ENCODE measurements at regions not wholly inside any gene's neighbourhood (a gene's known extent, or its start where the extent isn't known, plus 50 kb on each side); places are given as distances from the start of the nearest gene placed in this dataset.

DNA sequence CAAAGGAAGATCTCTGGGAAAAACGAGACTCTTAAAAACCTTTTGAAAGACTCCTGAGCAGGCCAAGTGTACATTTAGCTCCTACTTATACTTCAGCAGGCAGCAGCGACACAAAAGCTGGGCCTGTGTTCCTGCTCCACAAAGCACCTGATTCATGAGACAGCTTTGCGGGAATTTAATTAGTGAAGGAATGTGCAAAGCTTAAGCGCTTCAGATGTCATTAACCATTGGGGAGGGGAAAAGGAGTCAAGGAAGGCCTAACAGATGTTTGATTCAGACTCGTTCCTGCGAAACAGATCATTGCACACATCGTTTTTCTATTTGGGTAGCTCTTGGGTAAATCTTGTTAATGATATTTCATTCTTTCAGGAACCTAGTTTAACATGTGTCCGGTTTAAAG, 125.9 kb downstream of the MAIP1 start:
- no peak overlapping the region for H3K27ac ChIP-seq
- POLR2A ChIA-PET (ENCODE audit: low non-redundant PET) = no interaction called here
- TF ChIP-seq, protein P1, sequence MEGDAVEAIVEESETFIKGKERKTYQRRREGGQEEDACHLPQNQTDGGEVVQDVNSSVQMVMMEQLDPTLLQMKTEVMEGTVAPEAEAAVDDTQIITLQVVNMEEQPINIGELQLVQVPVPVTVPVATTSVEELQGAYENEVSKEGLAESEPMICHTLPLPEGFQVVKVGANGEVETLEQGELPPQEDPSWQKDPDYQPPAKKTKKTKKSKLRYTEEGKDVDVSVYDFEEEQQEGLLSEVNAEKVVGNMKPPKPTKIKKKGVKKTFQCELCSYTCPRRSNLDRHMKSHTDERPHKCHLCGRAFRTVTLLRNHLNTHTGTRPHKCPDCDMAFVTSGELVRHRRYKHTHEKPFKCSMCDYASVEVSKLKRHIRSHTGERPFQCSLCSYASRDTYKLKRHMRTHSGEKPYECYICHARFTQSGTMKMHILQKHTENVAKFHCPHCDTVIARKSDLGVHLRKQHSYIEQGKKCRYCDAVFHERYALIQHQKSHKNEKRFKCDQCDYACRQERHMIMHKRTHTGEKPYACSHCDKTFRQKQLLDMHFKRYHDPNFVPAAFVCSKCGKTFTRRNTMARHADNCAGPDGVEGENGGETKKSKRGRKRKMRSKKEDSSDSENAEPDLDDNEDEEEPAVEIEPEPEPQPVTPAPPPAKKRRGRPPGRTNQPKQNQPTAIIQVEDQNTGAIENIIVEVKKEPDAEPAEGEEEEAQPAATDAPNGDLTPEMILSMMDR (conservative IDR thresholded peaks at IDR 0.05; ENCODE audit: low read depth) = no peak
- DNase-seq (ENCODE audit: low spot score) = no peak
- CTCF ChIA-PET = no interaction called here

DNA sequence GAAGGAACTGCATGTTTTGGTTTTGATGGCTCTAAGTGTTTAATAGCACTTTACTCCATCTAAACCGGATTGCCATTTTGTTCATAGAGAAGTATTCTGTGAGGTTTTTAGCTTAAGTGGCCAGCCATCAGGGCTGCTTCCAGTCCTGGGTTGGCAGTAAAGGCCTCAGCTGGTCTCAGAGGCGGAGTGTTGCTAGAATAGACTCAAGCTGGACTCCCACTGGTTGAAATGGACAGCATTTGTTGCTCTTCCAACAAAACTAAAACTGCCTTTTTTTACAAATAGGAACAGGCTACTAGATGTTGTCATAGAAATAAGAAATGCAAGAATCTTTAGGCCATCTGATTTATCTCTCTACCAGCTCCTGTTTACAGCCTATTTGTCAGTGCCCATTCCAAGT, 126.4 kb downstream of the MAIP1 start:
- ChIA-PET CTCF (no interaction called here), POLR2A (ENCODE audit: low non-redundant PET) (no interaction called here)
- DNase-seq (ENCODE audit: low spot score) = no peak
- no peak overlapping the region for H3K27ac ChIP-seq
- TF ChIP-seq, protein P1 (conservative IDR thresholded peaks at IDR 0.05; ENCODE audit: low read depth) = no peak

DNA sequence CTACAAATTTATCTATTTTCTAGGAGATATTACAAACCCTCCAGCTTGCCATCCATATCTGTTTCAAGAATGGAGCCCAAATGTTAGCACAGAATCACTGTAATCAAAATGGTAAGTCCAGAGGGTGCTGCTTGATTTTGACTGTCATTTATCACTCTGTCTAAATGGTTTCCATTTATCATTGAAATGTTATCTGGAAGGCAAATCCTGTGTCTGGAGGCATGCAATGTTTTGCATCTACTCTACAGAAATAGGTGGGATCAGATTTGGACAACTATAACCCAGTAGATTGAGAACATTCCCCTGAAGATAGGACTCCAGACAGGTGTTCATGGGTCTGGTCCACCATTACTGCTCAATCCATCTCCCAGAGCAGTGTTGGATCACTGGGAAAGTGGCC, 128.7 kb downstream of the MAIP1 start:
- TF ChIP-seq, protein P1 (conservative IDR thresholded peaks at IDR 0.05; ENCODE audit: low read depth) = no peak
- CTCF ChIA-PET = no interaction called here
- H3K27ac ChIP-seq = no peak overlapping the region
- no peak for DNase-seq (ENCODE audit: low spot score)
- POLR2A ChIA-PET (ENCODE audit: low non-redundant PET) = no interaction called here

DNA sequence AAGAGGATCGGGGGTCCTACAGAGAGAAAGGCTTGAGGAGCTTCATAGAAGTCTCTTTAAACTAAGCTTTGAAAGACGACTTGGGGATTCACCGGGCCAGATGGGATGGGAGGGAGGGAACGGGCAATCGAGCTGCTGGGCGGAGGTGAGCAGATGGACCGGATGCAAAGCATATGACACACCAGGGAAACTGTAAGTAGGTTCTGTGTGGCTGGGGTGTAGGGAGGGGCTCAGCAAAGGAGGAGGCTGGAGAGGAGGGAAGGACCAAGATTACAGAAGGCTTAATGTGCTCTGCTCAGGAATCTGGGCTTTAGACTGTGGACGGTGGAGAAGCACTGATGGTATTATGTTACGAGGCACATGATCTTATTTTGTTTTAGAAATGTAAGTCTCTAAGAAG, 131.5 kb downstream of the MAIP1 start:
- CTCF ChIA-PET = no interaction called here
- POLR2A ChIA-PET (ENCODE audit: low non-redundant PET) = no interaction called here
- no peak for DNase-seq (ENCODE audit: low spot score)
- TF ChIP-seq, protein P1 (conservative IDR thresholded peaks at IDR 0.05; ENCODE audit: low read depth) = no peak
- no peak overlapping the region for H3K27ac ChIP-seq

DNA sequence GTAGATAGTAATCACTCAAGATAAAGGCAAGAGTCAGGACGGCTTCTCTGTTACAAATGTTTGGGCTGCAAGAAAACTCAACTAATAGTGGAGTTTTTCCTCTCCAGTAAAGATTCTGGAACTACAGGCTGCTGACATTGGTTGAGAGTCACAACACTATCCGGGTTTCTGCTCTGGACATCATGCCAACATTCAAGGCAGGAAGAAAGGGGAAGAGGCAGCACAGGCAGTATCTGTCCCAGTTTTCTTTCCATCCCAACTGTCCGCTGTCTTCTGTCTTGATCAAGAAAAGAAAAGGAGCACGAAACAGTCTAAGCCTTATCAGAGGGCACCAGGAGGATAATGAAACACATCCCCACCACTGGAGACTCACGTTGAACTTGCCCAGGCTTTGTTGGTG, 132.1 kb downstream of the MAIP1 start:
- ChIA-PET CTCF (no interaction called here), POLR2A (ENCODE audit: low non-redundant PET) (no interaction called here)
- TF ChIP-seq, protein P1 (conservative IDR thresholded peaks at IDR 0.05; ENCODE audit: low read depth) = no peak
- no peak for DNase-seq (ENCODE audit: low spot score)
- no peak overlapping the region for H3K27ac ChIP-seq

DNA sequence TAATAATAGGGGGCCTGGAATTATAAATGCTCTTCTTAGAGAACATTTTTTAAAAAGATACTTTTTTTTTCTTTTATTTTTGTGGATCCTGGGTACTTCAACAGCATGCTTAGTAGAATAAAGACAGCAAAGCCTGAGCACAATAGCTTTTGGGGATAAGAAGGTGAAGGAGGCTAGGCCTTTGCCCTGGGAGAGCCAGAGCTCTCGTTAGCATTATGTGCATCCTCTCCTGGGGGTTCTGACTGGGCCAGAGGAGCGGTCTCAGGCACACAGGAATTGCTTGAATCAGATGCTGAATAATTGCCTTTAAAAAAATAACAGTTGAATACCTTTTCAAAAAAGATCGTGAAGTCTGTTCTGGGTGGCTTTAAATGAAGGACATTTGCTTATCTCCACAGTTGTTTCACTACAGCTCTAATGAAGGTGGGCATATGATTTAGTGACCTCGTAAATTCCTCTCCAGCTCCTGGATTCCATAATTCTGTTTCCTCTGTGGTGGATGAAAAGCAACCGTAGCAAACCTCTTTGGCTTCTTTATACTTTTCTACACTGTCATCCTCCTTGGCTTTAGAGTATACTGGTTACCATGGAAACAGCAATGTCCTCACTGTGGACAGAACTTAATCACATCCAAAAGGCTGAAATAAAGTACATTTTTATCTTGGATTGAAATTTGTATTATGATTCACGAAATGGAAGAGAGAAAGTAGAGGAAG, 133.8 kb downstream of the MAIP1 start:
- no peak for DNase-seq (ENCODE audit: low spot score)
- POLR2A ChIA-PET (ENCODE audit: low non-redundant PET) = no interaction called here
- TF ChIP-seq, protein P1 (conservative IDR thresholded peaks at IDR 0.05; ENCODE audit: low read depth) = no peak
- CTCF ChIA-PET = interaction anchor here (0.6 kb wide), 1 partner anchor 33 kb away, joined by 3 read pairs; no protein-coding TSS in a partner anchor
- no peak overlapping the region for H3K27ac ChIP-seq
